Astrocyte of the hippocampus (primary cell): ENCODE measurements at regions not wholly inside any gene's neighbourhood (a gene's known extent, or its start where the extent isn't known, plus 50 kb on each side); places are given as distances from the start of the nearest gene placed in this dataset.

Experiments used
- DNase-seq: peaks from one replicate; pipeline ENCODE4 v3.0.0; 2011; ENCODE audit warnings: low read depth, low spot score

DNA sequence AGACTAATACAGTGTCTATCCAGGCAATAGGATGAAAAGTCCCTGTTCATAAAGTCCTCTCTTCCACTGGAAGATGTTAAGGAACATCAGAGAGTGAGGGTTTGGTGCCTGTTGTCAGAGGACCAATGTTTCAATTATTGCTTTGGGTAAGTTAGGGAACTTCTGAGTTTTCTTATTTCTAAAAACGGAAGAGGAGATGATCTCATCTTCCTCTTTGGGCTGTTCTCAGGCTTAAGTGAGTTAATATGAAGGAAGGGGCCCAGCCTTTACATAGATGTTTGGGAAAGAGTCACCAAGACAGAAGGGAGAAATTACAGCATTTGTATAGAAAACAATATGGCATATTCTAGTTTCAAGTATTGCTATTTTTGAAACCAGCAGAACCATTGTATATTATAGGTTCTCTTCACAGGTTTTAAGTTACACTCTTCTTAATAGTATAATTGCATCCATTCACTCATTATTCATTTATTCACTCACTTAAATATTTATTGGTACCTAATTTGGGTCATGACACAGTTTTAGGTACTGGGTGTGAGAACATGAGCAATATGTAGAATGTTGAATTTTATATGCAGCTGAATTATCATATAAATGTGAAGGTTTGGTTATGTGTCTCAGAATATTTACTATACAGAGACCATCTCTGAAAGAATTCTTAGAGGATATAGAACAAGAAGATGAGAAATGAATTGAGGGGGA, 68.5 kb upstream of the LRIG3 start:
- no peak for DNase-seq

DNA sequence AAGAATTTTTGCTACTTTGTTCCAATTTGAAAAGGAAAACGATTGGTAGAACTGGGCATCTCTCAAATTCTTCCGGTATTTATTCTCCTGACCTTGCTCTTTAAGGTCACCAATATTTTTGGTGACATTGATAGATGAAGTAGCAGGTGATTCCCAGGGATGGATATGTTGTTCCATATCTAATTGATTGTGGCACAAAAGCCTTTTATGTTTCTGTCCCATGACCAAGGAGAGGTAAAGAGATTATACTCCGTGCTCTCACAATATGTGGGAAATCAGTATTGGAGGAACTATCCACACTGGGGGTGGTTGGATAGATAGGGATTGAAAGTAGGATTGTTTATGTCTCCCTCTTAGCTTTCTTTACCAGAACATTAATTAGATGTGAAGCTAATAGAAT, 61.7 kb upstream of the LRIG3 start:
- no peak for DNase-seq

DNA sequence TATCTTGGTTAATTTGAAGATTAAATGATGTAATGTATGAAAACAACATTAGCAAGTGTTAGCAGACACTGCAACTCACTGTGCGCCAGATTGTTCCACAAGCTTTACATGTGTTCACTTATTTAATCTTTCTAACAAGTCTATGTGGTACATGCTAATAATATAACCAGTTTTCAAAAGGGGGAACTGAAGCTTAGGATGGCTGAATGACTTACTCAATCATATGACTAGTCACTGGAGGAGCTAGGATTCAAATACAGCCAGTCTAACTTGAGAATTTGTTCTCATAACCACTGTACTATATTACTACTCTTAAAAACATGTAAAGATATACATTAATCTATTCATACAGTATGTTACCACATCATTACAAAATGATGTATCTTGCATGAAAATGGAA, 60.5 kb upstream of the LRIG3 start:
- DNase-seq = no peak

DNA sequence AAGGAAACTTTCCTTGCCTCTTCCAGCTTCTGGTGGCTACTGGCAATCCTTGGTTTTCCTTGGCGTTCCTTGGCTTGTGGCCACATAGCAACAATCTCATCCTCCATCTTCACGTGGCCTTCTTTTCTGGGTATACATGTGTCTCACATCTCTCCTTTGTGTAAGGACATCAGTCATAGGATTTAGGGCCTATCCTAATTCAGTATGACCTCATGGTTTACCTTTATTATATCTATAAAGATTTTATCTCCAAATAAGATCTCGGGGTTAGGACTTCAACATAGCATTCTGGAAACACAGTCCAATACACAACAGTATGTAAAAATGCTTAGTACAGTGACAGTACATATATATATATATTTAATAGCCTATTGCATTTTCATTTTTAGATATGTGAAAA, 58.4 kb upstream of the LRIG3 start:
- DNase-seq = no peak

DNA sequence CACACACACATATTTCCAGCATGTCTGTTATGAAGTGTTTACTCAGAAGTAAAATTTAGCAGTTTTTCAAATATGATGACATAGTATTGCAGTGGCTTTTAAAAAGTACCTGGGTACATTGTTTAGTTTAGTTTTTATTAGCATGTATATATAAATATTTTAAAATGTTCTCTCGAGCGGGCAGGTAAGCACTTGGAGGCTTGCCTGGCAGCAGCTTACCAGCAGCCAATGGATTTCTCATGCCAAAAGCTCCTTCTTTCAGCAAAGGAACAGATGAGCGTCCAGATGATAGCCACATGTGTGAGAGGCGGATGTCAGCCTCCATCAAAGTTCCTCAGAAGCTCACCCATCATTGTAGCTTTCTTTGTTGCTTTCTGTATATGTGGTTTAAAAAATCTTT, 57.2 kb upstream of the LRIG3 start:
- no peak for DNase-seq

DNA sequence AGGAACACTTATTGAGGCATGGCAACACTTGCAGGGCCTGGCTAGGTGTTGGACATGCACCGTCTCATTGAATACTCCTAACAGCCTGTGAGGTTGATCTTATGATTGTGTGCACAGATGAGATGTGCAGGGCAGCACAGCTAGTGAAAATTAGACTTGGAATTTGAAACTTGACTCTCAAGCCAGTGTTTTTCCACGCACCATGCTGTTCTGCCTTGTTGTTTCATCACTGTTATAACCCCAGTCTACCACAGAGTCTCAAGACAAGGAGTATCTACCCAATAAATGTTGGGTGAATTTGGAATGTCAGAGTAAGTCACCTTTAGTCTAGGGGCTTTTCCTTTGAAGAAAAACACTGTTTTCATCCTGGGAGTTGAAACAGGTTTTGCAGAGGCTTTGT, 55.8 kb upstream of the LRIG3 start:
- no peak for DNase-seq
